HG03025 (cell line): ENCODE measurements at regions not wholly inside any gene's neighbourhood (a gene's known extent, or its start where the extent isn't known, plus 50 kb on each side); places are given as distances from the start of the nearest gene placed in this dataset.
"Not testable (repeated sequence)": the region's sequence is repeated elsewhere in the genome, so short reads cannot be mapped to it uniquely, and the experiment has no call there.

Experiments
- ATAC-seq: cut with Tn5 transposase; IDR thresholded peaks from one replicate; pipeline ENCODE4 v1.9.1; 2021; ENCODE audit warnings: mild to moderate bottlenecking, moderate library complexity; ENCODE audit not compliant: unreplicated experiment, low FRiP score

DNA sequence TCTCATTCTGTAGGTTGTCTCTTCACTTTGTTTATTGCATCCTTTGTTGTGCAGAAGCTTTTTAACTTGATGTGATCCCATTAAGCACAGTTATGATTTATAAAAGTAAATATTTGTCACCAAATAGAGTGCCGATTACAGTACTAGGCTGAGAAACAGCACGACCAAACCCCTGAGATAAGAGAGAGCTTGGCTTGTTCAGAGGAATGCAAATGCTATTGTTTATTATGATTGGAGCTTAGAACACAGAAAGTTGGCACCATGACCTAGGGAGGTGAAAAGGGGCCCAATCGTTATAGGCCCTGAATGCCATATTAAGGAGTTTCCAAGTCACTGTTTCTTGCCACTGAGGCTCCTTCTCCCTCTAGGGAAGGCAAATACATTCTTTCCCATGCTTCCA is 214.9 kb downstream of the KITLG start:
- no peak for ATAC-seq

DNA sequence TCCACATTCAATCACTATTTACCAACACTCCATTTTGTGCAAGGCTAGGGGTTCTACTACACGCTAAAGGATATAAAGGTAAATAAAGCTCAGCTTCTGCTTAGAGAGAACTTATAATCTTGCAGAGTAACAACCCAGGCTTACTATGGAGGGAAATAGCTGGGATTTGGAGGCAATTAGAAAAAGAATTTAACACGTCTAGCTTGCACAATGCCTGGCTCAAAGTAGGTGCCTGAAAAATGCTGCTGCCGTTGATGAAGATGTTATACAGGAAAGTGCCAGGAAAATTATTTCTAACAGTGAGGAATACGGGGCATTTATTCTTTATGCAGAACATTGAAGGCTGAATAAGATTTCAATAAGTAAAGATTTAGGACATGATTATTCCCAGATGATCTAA is 214.2 kb downstream of the KITLG start:
- no peak for ATAC-seq

DNA sequence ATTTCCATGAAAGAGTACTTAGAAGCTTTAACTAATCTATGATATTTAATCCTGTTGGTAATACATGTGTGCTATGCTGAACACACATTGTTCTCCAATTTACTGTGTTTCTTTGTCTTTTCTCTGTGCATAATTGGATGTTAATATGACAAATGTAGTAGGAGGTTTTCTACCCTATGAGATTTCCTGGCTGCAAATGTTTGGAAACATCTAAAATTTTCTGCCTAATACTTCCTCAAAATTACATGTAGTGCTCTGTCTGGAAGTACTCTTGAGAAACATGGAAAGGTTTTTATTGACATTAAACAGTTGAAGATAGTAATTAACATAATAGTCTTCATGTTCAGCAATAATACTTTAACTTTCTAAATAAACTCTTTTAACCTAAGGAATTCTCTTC is 213.0 kb downstream of the KITLG start:
- ATAC-seq, result no peak

DNA sequence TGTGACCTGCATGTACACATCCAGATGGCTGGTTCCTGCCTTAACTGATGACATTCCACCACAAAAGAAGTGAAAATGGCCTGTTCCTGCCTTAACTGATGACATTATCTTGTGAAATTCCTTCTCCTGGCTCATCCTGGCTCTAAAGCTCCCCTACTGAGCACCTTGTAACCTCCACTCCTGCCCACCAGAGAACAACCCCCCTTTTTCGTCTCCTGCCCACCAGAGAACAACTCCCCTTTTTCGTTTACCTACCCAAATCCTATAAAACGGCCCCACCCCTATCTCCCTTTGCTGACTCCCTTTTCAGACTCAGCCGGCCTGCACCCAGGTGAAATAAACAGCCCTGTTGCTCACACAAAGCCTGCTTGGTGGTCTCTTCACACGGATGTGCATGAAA is 212.2 kb downstream of the KITLG start:
- not testable (repeated sequence) for ATAC-seq

DNA sequence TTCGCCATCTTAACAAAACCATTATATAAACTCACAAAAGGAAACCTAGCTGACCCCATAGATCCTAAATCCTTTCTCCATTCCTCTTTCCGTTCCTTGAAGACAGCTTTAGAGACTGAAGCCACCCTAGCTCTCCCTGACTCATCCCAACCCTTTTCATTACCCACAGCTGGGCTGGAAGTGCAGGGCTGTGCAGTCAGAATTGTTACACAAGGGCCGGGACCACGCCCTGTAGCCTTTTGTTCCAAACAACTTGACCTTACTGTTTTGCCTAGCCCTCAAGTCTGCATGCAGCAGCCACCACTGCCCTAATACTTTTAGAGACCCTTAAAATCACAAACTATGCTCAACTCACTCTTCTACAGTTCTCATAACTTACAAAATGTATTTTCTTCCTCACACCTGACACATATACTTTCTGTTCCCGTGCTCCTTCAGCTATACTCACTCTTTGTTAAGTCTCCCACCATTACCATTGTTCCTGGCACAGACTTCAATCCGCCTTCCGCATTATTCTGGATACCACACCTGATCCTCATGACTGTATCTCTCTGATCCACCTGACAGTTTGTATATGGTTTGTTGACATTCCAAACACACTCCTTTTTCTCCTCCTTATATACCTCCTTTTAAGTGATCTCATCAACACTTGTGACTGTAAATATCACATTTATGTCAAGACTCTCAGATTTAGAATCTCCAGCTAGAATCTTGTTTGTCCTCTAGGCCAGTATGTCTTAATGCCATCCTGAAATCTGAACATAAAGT is 208.7 kb downstream of the KITLG start:
- ATAC-seq, result no peak

DNA sequence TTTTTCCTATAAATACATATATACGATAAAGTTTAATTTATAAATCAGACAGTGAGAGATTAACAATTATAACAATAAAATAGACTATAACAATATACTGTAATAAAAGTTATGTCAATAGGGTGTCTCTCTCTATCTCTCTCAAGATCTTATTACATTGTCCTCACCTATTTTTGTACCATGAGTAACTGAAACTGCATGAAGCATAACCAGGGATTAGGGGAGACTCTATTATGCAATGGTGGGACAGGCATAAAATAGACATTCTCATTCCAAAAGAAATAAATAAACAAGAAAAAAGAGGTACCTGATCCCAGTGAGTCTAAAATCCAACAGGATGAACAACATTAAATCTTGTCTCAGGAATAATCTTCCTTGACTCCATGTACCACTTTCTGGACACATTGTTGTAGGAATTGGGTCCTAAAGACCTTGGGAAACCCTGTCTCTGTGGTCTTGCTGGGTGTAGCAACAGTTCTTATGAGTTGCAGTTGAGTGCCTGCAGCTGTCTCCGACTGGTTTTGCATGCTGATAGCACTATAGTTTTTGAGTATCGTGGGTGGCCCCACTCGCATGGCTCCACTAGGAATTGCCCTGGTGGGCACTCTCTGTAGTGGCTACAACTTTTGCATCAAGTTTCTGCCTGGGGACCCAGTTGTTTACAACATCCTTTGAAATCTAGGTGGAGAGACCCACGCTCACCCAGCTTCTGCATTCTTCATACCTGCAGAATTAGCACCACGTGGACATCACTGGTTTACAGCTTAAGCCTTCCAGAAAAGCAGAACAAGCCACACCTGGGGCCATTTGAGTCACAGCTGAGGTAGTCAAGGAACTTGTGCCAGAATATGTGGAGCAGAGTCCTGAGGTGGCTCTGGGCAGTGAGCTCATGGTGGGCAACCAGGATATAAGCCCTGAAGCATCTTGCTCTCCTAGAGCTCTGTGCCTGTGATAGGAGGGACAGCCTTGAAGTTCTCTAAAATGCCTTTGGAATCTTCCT is 204.7 kb downstream of the KITLG start:
- ATAC-seq, result no peak

DNA sequence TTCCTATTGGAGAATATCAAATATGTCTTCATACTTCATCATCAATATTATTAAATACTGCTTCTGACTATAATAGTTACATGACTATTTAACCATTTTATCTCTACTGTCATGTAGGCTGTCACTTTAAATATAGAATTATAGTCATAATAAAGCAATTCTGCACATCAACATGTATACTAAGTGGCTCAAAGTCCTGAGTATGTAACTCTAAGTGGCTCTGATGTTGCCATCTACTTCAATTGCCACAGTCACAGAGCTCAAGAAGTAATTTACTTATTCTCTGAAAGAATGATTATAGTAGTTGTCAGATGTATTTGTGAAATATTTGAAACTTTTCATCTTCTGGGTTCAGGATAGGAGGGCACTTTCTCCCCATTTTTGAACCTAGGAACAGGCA is 202.3 kb downstream of the KITLG start:
- ATAC-seq, result no peak

DNA sequence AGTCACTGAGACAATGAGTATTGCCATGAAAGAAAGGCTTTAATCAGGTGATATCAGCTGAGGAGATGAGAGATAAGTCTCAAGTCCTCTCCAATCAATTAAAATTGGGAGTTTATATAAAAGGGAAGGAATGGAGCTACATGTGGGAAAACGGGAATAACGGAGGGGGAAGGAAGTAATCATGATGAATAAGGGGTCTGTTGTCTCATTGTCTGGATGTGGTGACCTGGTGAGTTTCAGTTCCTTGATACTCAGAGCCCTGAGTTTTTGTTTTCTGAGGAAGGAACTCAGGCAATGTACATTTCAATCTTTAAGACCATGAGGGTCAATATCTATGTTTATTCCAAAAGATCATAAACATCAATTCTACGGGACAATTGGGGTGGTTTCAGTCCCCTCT is 198.8 kb downstream of the KITLG start:
- ATAC-seq, result no peak

DNA sequence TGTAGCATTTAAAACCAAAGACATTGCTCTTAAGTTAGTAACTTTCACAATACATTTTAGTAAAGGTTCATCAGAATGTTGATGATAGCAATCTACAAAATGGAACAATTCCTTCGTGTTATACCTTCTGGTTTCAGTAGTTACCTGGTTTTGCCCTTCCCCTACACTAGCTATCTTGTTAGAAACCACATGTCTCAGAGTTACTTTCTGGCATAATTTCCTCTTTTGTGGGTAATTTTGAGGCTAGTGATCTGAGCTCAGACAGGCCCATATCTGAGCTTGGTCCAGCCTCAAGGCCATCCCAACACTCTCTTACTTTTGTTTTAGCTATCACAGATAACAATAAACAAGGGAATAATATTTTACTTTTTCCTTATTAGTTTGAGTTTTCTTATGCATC is 196.9 kb downstream of the KITLG start:
- peak; percentile 85 for ATAC-seq

DNA sequence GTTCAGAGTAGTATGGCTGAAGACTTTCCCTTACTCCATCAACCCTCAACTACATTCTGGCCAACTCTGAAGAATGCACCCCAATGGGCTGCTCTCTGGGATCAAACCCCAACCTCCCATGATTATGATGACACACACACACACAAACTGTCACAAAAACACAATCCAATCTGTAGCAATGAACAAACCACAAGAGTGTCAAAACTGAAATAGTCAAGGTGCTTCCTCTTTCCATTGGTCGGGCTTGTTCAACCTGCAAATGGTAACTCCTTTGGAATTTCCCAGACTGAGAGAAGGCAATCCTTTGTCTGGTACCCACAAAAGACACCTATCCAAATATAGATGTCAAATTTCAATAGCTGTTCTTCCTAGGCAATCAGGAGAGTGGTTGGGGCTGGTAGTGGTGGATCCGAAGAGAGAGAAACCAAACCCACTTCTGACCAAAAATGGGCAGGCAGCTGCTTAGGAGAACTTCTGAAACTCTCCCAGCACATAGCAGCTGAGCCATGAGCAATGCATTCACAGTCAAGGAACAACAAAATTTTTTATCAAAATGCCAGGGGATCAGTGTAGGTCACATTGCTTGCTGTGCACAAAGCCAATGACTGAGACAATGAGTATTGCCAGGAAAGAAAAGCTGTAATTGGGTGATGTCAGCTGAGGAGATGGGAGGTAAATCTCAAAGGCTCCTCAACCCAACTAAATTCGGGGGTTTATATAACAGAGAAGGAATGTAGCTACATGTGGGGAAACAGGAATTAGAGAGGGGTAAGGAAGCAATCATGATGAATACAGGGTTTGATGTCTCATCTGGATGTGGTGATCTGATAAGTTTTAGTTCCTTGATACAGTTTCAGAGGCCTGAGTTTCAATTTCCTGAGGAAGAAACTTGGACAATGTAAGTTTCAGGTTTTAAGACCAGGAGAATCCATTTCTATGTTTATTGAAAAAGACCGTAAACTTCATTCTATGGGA is 191.4 kb downstream of the KITLG start:
- ATAC-seq, result no peak

DNA sequence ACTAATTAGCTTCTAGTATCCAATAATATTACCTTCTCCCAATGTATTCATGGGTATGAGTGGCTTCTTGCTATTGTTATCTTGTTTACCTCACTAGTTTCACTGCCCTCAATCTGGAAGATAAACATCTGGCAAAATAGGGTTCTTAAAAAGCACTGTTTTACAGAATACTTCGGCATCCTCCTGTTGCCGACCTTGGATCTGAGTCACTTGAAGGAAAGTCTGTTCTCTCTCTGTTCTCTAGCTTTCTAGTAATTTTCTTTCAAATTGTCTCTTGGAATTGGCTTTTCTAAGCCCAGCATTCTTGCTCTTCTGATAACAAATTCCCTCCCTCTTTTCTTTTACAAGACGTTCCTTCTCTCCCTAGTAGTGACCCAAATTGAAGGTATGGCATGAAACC is 189.5 kb downstream of the KITLG start:
- ATAC-seq, result no peak

DNA sequence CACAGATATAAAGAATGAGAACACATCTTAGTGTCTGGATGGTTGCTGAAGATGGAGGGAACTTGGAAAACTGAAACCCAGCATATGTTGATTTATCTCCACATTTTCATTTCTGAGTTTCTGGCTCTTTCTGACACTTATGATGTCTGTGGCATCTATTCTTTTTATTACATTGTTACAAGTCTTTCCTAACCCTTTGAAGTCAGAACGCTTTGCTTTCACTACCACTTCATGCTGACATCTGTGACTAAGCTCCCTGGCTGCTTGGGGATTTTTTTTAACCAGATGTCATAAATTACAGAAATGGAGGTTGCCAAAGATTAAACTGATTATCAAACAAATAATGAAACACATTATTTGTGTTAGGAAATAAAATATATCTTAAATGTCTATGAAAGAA is 188.7 kb downstream of the KITLG start:
- no peak for ATAC-seq

DNA sequence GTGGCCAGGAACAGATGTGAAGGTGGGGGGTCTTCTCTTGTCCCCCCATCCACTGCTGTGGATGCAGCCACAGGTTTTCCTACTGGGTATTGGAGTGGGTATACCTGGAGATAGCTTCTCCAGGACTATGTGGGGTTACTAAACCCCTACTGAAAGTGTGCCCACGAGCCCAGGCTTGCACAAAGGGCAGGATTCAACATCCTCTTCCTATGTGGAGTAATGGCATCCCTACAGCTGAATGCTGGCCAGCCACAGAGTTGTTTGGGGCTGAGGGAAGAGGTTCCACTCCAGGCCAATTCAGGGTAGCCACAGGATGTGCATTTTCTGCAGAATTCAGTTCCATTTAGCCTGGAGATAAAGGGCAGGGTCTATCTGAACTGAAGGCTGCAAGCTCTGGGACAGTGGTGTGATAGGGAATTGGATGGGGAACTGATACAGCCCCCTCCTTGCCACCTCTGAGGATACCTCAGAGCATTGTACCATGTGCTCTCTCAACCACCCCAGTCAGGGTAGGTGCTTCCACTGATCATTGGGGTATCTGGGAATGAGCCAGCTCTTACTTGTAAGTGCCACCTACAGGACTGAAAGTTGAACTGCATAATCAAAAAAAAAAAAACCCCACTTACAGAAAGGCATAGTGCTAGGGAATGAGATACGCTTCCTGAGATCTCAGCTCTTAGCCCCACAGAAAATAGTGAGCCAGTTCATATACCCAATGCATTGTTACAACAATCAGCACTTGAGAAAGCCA is 187.1 kb downstream of the KITLG start:
- no peak for ATAC-seq

DNA sequence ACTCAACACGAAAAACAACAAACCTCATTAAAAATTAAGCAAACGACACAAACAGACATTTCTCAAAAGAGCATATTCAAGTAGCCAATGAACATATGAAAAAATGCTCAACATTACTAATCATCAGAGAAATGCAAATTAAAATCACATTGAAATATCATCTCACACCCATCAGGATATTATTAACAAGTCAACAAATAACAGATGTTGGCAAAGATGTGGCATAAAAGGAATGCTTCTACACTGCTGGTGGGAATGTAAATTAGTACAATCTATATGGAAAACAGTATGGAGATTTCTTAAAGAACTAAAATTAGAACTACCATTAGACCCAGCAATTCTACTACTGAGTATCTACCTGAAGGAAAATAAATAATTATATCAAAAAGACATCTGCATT is 182.2 kb downstream of the KITLG start:
- no peak for ATAC-seq

DNA sequence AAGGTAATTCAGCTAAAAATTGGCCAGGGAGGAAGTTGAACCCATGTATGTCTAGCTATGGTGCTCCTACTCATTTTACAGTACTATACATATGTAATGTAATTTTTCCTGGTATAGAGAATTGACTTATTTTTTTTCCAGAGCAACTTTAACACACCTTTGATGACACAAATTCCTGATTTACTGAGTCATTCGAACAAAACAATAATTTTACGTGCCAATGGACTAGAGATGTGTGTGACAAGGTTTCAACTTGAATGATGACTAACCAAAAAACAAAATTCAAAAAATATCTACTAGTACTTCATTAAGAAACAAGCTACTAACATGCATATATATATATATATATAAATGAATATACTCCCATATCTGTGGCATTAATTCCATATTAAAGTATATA is 180.5 kb downstream of the KITLG start:
- ATAC-seq, result no peak

DNA sequence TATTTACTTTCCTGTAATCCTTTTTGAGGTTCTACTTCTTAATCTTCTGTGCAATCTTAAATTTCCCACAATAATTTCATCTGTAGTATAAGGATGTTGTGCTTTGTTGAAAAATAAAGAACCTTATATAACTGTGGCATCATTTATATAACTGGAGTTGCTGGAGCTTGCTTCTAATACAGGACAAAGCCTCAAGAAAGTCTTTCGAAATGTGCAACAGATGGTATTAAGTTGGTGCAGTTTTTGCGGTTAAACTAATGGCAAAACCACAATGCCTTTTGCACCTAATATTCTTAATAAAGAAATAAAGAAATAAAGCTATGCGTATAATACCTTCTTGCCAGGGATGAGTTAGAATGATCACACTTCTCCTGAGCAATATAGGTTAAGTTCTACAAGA is 180.0 kb downstream of the KITLG start:
- no peak for ATAC-seq

DNA sequence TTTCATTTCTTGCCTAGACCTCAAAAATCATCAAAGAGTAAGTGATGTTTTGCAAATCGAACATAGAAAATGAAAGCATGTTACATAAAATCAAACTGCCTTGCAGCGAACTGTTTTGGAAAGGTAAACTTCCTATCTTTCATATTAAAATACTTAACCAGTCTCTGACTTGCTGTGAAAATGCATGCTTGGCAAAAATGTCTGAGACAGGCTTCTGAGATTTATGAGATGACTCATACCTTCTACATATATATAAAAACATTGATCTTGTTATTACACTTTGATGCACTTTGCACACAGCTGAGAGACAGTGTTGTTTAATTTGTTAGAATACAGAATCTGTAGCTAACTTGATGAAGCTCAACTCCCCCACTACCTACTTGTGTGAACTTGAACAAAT is 179.1 kb downstream of the KITLG start:
- no peak for ATAC-seq

DNA sequence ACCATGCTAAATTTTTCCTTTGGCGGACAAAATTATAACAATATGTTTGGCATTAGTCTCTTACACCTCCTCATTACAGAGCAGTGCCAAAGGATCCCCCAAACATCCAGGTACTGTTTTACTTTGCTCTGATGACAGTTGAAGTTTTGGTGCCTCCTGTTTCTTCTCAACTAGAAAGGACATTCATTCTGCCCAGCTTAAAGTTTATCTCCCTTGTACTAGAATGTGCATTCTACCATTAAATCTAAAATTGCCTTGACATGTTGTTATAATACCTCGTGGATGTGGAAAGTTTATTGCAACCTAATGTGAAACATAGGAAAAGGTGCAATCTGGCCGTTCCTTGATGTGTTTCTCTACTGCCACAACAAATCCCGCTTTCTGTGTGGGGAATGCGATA is 173.4 kb downstream of the KITLG start:
- ATAC-seq, result no peak

DNA sequence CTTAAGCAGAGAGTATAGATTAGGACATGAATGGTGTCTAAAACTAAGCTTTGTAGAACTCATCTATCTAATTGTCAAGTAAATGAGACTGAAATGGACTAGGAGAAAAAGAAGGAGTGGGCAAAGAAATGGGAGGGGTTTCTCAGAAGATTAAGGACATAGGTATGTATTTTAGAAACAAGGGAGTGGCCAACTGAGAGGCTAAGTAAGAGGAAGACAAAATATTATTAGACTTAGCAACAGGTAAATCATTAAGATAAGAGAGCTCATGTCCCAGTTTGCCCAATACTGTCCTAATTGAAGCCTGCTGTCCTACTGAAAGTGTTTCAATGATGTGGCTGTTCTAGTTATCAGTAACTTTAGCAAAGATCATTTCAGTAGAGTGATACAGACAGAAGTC is 171.4 kb downstream of the KITLG start:
- no peak for ATAC-seq

DNA sequence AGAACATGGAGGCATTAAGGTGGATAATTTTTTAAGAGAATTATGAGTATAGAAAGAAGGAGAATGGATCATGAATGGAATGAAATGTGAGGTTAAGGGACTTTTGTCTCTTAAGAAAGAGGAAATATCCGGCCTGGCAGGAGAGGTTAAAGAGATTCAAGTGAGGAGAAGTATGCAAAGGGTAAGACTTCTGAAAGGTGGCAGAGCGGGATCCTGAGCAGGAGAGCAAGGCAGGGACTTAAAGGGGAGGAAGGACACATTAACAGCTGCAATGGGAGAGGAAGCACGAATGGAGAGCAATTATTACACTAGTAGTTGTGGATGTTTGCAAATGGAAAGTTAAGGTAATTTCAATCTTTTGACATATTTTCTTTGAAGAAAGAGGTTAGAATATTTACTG is 171.0 kb downstream of the KITLG start:
- no peak for ATAC-seq
